PC-9 (cell line): ENCODE measurements at regions not wholly inside any gene's neighbourhood (a gene's known extent, or its start where the extent isn't known, plus 50 kb on each side); places are given as distances from the start of the nearest gene placed in this dataset.

ENCODE experiments used
- BruUV-seq: library from RNA; stranded (reverse); fragments of 400-500 nt; replicated peaks from 2 replicates; lab custom pipeline; 2021; lab: Mats Ljungman, UMichigan
- CTCF ChIA-PET: fragments of 300-600 bp; sonication (Branson Sonifier 250); formaldehyde crosslinking; loops from one replicate; lab custom pipeline; 2022; ENCODE audit warnings: antibody characterized with exemption; lab: Charles Lee
- POLR2A ChIA-PET: fragments of 300-600 bp; sonication (Branson Sonifier 250); formaldehyde crosslinking; loops from one replicate; lab custom pipeline; 2022; ENCODE audit warnings: antibody characterized with exemption; ENCODE audit not compliant: unreplicated experiment; lab: Charles Lee
- DNase-seq, 2 experiments: peaks; one replicate each; pipeline versions ENCODE4 v3.0.0 to v3.0.0-alpha.2; 2015 to 2022; ENCODE audit warnings: mixed read lengths in 1 of 2
- H2AFZ ChIP-seq: fragments of 200-600 bp; sonication (generic); 2 replicates; pipeline ENCODE4 v1.8.1; 2017; ENCODE audit warnings: antibody characterized with exemption
- H3F3A ChIP-seq: fragments of 200-600 bp; sonication (generic); 2 replicates; pipeline ENCODE4 v1.8.1; 2017; ENCODE audit warnings: antibody characterized with exemption, mild to moderate bottlenecking, low read depth; ENCODE audit not compliant: insufficient read depth
- H3K27ac ChIP-seq: fragments of 200-600 bp; sonication (generic); 2 replicates; pipeline ENCODE4 v1.6.1; 2016; ENCODE audit warnings: mixed run types
- H3K27me3 ChIP-seq: fragments of 200-600 bp; sonication (generic); 2 replicates; pipeline ENCODE4 v1.6.1; 2016; ENCODE audit warnings: low read depth, mixed run types; ENCODE audit not compliant: insufficient read depth
- H3K36me3 ChIP-seq: fragments of 200-600 bp; sonication (generic); 2 replicates; pipeline ENCODE4 v1.6.1; 2016; ENCODE audit warnings: low read depth, mixed run types
- H3K4me1 ChIP-seq: fragments of 200-600 bp; sonication (generic); replicated peaks from 2 replicates; pipeline ENCODE4 v1.6.1; 2016; ENCODE audit warnings: mixed run types; ENCODE audit not compliant: insufficient read depth
- H3K4me2 ChIP-seq: fragments of 200-600 bp; sonication (generic); 2 replicates; pipeline ENCODE4 v1.6.1; 2017; ENCODE audit warnings: mixed run types
- H3K4me3 ChIP-seq: fragments of 200-600 bp; sonication (generic); 2 replicates; pipeline ENCODE4 v1.6.1; 2016; ENCODE audit warnings: mixed run types
- H3K79me2 ChIP-seq: fragments of 200-600 bp; sonication (generic); 2 replicates; pipeline ENCODE4 v1.6.1; 2017; ENCODE audit warnings: low read depth, mixed run types
- H3K9me2 ChIP-seq: fragments of 200-600 bp; sonication (generic); 2 replicates; pipeline ENCODE4 v1.8.1; 2017; ENCODE audit warnings: mild to moderate bottlenecking; ENCODE audit not compliant: insufficient read depth
- H3K9me3 ChIP-seq: fragments of 200-600 bp; sonication (generic); 2 replicates; pipeline ENCODE4 v1.8.1; 2016; ENCODE audit warnings: low read depth; ENCODE audit not compliant: insufficient read depth
- H4K20me1 ChIP-seq: fragments of 200-600 bp; sonication (generic); 2 replicates; pipeline ENCODE4 v1.8.1; 2017; ENCODE audit not compliant: insufficient read depth
- EZH2 ChIP-seq: fragments of 200-600 bp; sonication (generic); IDR thresholded peaks from 2 replicates; pipeline ENCODE4 v1.8.0; 2017; ENCODE audit warnings: antibody characterized with exemption, low read depth
- intact Hi-C: fragments of 100-400 bp; cut with micrococcal nuclease; formaldehyde crosslinking; loops from one replicate; pipeline ENCODE4 v1.10.0; 2022; ENCODE audit not compliant: unreplicated experiment
- TF ChIP-seq, protein P1 (sequence below): fragments of 200-600 bp; sonication (generic); conservative IDR thresholded peaks from 2 replicates; pipeline ENCODE4 v1.6.1; 2017; ENCODE audit warnings: mixed run types, antibody characterized with exemption, mild to moderate bottlenecking, moderate library complexity

DNA sequence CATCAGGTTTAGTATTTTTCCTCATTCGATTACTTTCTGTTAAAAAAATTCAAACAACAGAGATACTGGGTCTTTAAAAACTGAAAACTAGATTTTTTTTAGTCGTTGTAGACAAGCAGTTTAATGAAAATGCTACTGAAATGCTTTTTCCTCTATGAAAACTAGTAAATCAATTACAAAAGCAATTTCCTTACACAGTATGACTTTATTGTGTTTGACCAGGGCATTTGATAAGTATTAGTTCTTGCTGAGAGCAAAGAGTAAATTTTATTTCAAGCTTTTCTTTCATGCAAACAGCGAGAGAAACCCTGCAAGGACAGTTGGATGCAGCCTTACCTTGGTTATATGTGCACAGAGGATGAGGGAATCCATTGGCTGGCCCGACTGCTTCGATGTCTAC is 308.5 kb downstream of the MAT2B start:
- H4K20me1 ChIP-seq, result no peaks in the 10 kb centered on the region
- TF ChIP-seq, protein P1, sequence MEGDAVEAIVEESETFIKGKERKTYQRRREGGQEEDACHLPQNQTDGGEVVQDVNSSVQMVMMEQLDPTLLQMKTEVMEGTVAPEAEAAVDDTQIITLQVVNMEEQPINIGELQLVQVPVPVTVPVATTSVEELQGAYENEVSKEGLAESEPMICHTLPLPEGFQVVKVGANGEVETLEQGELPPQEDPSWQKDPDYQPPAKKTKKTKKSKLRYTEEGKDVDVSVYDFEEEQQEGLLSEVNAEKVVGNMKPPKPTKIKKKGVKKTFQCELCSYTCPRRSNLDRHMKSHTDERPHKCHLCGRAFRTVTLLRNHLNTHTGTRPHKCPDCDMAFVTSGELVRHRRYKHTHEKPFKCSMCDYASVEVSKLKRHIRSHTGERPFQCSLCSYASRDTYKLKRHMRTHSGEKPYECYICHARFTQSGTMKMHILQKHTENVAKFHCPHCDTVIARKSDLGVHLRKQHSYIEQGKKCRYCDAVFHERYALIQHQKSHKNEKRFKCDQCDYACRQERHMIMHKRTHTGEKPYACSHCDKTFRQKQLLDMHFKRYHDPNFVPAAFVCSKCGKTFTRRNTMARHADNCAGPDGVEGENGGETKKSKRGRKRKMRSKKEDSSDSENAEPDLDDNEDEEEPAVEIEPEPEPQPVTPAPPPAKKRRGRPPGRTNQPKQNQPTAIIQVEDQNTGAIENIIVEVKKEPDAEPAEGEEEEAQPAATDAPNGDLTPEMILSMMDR, result no peak
- TF ChIP-seq EZH2, result no peak
- H3K27me3 ChIP-seq, result no peaks in the 10 kb centered on the region
- POLR2A ChIA-PET, result no interaction called here
- H3K36me3 ChIP-seq, result no peaks in the 10 kb centered on the region
- DNase-seq, result no peak
- H3K9me2 ChIP-seq, result no peaks in the 10 kb centered on the region
- no peaks in the 10 kb centered on the region for H3F3A ChIP-seq
- H3K4me2 ChIP-seq, result no peak overlapping the region
- no TSS peak for BruUV-seq
- intact Hi-C loops, result no loop called here
- H3K4me3 ChIP-seq, result no peak overlapping the region
- H3K79me2 ChIP-seq, result no peaks in the 10 kb centered on the region
- CTCF ChIA-PET, result no interaction called here
- no peak overlapping the region for H3K27ac ChIP-seq
- H2AFZ ChIP-seq, result no peak overlapping the region
- no peaks in the 10 kb centered on the region for H3K4me1 ChIP-seq
- H3K9me3 ChIP-seq, result no peaks in the 10 kb centered on the region

DNA sequence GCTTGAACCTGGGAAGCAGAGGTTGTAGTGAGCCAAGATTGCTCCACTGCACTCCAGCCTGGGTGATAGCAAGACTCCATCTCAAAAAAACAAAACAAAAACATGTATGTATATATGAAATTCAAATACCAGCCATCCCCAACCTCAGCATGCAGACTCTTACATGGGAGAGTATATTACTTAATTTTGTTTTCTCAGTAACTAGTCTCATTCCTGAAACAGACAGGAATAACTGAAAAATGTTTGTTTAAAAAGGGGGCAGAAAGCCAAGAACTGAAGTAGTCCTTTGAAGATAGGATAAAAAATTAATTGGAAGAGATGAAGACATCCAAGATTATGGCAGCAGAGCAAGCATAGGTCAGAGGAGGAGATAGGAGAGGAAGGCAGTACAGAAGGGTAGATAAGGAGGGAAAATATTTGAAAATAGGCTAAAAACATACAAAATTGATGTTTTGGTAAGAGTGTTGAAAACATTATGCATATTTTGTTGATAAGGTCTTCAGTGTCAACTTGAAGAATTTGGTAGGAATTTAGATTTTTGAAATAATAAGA is 309.9 kb downstream of the MAT2B start:
- TF ChIP-seq EZH2, result no peak
- TF ChIP-seq, protein P1, result no peak
- BruUV-seq, result no TSS peak
- no peaks in the 10 kb centered on the region for H3K9me2 ChIP-seq
- no peak overlapping the region for H3K27ac ChIP-seq
- intact Hi-C loops, result no loop called here
- no peaks in the 10 kb centered on the region for H4K20me1 ChIP-seq
- H3K4me3 ChIP-seq, result no peak overlapping the region
- no peaks in the 10 kb centered on the region for H3K4me1 ChIP-seq
- H3K79me2 ChIP-seq, result no peaks in the 10 kb centered on the region
- no peak for DNase-seq
- H3K4me2 ChIP-seq, result no peak overlapping the region
- no peaks in the 10 kb centered on the region for H3K27me3 ChIP-seq
- no peaks in the 10 kb centered on the region for H3F3A ChIP-seq
- H2AFZ ChIP-seq, result no peak overlapping the region
- ChIA-PET POLR2A (no interaction called here), CTCF (no interaction called here)
- H3K9me3 ChIP-seq, result no peaks in the 10 kb centered on the region
- no peaks in the 10 kb centered on the region for H3K36me3 ChIP-seq

DNA sequence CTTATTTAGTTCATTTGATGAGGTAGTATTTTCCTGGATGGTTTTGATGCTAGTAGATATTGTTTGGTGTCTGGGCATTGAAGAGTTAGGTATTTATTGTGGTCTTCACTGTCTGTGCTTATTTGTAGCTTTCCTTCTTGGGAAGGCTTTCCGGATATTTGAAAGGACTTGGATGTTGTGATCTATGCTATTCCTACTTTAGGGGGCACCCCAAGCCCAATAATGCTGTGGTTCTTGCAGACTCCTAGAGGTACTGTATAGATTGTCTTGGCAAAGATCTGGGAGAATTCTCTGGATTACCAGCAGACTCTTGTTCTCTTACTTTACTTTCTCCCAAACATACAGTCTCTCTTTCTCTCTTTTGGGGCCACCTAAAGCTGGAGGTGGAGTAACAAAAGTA is 315.7 kb downstream of the MAT2B start:
- TF ChIP-seq EZH2, result no peak
- Histone ChIP-seq H2AFZ (no peak overlapping the region), H3K9me2 (no peaks in the 10 kb centered on the region; the same call in 1 of the 2 replicates), H3K27ac (no peak overlapping the region), H4K20me1 (no peaks in the 10 kb centered on the region), H3K4me1 (no peaks in the 10 kb centered on the region), H3K27me3 (no peaks in the 10 kb centered on the region), H3K36me3 (no peaks in the 10 kb centered on the region), H3K9me3 (no peaks in the 10 kb centered on the region), H3K79me2 (no peaks in the 10 kb centered on the region), H3K4me3 (no peak overlapping the region), H3K4me2 (no peak overlapping the region), H3F3A (no peaks in the 10 kb centered on the region)
- POLR2A ChIA-PET, result no interaction called here
- CTCF ChIA-PET, result no interaction called here
- no TSS peak for BruUV-seq
- intact Hi-C loops, result no loop called here
- DNase-seq, result no peak

DNA sequence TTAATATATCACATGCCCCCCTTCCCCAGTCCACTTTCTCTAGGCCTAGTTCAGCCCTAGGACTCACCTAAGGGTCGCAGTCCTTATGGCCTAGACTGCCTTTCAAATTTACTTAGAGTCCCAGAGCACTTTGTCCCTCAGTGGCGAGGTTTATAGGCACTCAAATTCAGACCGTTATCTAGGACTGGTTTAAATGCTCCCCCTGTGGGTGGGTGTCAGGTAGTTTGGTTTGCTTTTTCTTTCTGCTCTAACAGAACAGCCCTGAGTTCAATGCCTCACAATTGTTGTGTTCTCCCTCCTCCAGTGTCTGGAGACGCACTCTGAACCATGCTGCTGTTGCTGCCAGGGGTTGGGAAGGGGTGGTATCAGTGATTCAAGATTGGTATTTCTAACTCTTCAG is 317.1 kb downstream of the MAT2B start:
- ChIA-PET CTCF (no interaction called here), POLR2A (no interaction called here)
- Histone ChIP-seq H3K27ac (no peak overlapping the region), H3K9me2 (no peaks in the 10 kb centered on the region; the same call in 1 of the 2 replicates), H3F3A (no peaks in the 10 kb centered on the region), H3K9me3 (no peaks in the 10 kb centered on the region), H3K79me2 (no peaks in the 10 kb centered on the region), H3K36me3 (no peaks in the 10 kb centered on the region), H2AFZ (no peak overlapping the region), H4K20me1 (no peaks in the 10 kb centered on the region), H3K27me3 (no peaks in the 10 kb centered on the region), H3K4me1 (no peaks in the 10 kb centered on the region), H3K4me3 (no peak overlapping the region), H3K4me2 (no peak overlapping the region)
- intact Hi-C loops, result no loop called here
- TF ChIP-seq, protein P1, result no peak
- no peak for TF ChIP-seq EZH2
- DNase-seq, result no peak
- BruUV-seq, result no TSS peak
